ENCODE measurements at regions not wholly inside any gene's neighbourhood (a gene's known extent, or its start where the extent isn't known, plus 50 kb on each side); places are given as distances from the start of the nearest gene placed in this dataset.
A peak's percentile ranks its signal among the peaks of the same experiment; 100 is the strongest.

DNA sequence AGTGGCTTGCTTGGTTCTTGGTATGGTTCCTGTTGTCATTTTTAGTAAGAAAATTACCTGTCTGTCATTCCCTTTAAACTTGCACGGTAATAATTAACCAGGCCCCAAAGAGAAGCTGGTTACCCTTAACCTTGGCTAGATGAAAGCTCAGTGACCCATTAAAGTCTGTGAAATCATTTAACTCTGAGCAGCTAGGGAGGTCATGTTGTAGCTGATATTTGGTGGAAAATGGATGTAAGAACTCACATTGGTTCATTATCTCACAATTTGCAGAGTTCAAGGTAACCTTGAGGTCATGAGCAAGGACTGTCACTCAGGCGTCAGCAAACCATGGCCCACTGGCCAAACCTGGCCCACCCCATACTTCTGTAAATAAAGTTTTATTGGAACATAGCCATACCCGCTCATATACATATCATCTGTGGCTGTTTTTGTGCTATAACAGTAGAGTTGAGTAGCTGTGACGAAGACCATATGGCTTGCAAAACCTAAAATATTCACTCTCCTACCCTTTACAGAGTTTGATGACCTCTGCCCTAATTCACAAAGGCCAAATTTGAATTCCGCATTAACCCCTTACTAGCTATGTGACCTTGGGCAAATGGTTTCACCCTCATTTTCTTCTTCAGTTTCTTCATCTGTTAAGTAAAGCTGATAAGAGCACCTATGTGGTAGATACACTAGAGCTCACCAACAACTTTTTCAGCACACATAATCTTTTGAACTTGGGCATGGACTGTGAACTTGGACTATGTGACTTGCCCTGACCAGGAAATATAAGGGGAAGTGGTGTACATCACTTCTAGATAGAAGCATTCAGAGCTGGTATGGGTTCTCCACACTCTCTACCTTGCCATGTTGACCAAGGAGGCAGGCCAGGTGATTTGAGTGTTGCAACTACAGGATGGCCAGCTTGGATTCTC, 61.5 kb upstream of the CPEB4 start (continued):
- TF ChIP-seq, protein P1, sequence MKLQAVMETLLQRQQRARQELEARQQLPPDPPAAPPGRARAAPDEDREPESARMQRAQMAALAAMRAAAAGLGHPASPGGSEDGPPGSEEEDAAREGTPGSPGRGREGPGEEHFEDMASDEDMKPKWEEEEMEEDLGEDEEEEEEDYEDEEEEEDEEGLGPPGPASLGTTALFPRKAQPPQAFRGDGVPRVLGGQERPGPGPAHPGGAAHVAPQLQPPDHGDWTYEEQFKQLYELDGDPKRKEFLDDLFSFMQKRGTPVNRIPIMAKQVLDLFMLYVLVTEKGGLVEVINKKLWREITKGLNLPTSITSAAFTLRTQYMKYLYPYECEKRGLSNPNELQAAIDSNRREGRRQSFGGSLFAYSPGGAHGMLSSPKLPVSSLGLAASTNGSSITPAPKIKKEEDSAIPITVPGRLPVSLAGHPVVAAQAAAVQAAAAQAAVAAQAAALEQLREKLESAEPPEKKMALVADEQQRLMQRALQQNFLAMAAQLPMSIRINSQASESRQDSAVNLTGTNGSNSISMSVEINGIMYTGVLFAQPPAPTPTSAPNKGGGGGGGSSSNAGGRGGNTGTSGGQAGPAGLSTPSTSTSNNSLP (IDR thresholded peaks at IDR 0.05; ENCODE audit: low read depth, low read length), result no peak; the same call in 1 of the 2 replicates
- TF ChIP-seq, protein P2, sequence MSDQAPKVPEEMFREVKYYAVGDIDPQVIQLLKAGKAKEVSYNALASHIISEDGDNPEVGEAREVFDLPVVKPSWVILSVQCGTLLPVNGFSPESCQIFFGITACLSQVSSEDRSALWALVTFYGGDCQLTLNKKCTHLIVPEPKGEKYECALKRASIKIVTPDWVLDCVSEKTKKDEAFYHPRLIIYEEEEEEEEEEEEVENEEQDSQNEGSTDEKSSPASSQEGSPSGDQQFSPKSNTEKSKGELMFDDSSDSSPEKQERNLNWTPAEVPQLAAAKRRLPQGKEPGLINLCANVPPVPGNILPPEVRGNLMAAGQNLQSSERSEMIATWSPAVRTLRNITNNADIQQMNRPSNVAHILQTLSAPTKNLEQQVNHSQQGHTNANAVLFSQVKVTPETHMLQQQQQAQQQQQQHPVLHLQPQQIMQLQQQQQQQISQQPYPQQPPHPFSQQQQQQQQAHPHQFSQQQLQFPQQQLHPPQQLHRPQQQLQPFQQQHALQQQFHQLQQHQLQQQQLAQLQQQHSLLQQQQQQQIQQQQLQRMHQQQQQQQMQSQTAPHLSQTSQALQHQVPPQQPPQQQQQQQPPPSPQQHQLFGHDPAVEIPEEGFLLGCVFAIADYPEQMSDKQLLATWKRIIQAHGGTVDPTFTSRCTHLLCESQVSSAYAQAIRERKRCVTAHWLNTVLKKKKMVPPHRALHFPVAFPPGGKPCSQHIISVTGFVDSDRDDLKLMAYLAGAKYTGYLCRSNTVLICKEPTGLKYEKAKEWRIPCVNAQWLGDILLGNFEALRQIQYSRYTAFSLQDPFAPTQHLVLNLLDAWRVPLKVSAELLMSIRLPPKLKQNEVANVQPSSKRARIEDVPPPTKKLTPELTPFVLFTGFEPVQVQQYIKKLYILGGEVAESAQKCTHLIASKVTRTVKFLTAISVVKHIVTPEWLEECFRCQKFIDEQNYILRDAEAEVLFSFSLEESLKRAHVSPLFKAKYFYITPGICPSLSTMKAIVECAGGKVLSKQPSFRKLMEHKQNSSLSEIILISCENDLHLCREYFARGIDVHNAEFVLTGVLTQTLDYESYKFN (CRISPR knock-in tag; conservative IDR thresholded peaks at IDR 0.05), result peak; percentile 75
- TF ChIP-seq, protein P3, sequence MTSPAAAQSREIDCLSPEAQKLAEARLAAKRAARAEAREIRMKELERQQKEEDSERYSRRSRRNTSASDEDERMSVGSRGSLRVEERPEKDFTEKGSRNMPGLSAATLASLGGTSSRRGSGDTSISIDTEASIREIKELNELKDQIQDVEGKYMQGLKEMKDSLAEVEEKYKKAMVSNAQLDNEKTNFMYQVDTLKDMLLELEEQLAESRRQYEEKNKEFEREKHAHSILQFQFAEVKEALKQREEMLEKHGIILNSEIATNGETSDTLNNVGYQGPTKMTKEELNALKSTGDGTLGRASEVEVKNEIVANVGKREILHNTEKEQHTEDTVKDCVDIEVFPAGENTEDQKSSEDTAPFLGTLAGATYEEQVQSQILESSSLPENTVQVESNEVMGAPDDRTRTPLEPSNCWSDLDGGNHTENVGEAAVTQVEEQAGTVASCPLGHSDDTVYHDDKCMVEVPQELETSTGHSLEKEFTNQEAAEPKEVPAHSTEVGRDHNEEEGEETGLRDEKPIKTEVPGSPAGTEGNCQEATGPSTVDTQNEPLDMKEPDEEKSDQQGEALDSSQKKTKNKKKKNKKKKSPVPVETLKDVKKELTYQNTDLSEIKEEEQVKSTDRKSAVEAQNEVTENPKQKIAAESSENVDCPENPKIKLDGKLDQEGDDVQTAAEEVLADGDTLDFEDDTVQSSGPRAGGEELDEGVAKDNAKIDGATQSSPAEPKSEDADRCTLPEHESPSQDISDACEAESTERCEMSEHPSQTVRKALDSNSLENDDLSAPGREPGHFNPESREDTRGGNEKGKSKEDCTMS (CRISPR knock-in tag; conservative IDR thresholded peaks at IDR 0.05), result no peak
- no peak for TF ChIP-seq RAD51 (IDR thresholded peaks at IDR 0.05; ENCODE audit: borderline replicate concordance)
- no peak for TF ChIP-seq HMG20B (CRISPR knock-in tag; conservative IDR thresholded peaks at IDR 0.05)
- TF ChIP-seq, protein P4, sequence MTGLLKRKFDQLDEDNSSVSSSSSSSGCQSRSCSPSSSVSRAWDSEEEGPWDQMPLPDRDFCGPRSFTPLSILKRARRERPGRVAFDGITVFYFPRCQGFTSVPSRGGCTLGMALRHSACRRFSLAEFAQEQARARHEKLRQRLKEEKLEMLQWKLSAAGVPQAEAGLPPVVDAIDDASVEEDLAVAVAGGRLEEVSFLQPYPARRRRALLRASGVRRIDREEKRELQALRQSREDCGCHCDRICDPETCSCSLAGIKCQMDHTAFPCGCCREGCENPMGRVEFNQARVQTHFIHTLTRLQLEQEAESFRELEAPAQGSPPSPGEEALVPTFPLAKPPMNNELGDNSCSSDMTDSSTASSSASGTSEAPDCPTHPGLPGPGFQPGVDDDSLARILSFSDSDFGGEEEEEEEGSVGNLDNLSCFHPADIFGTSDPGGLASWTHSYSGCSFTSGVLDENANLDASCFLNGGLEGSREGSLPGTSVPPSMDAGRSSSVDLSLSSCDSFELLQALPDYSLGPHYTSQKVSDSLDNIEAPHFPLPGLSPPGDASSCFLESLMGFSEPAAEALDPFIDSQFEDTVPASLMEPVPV (CRISPR knock-in tag; IDR thresholded peaks at IDR 0.05), result no peak
- no peak for TF ChIP-seq ZNF546 (CRISPR knock-in tag; conservative IDR thresholded peaks at IDR 0.05)
- TF ChIP-seq, protein P5, sequence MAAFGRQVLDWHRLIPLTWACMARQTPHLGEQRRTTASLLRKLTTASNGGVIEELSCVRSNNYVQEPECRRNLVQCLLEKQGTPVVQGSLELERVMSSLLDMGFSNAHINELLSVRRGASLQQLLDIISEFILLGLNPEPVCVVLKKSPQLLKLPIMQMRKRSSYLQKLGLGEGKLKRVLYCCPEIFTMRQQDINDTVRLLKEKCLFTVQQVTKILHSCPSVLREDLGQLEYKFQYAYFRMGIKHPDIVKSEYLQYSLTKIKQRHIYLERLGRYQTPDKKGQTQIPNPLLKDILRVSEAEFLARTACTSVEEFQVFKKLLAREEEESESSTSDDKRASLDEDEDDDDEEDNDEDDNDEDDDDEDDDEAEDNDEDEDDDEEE (CRISPR knock-in tag; IDR thresholded peaks at IDR 0.05), result no peak
- no peak for TF ChIP-seq MAFK (conservative IDR thresholded peaks at IDR 0.05 in 1 of 2, IDR thresholded peaks at IDR 0.05 in 1 of 2; ENCODE audit: low read length in 2 of 2)
- no peak for TF ChIP-seq ZNF230 (CRISPR knock-in tag; IDR thresholded peaks at IDR 0.05)
- TF ChIP-seq EZH2 (conservative IDR thresholded peaks at IDR 0.05; ENCODE audit: low read depth, low read length), result no peak
- no peak for TF ChIP-seq SP140L (CRISPR knock-in tag; IDR thresholded peaks at IDR 0.05; ENCODE audit: borderline replicate concordance)
- TF ChIP-seq ZNF605 (CRISPR knock-in tag; IDR thresholded peaks at IDR 0.05), result peak; percentile 45; the same call in 1 of the 2 replicates
- no peak for TF ChIP-seq ZFP41 (CRISPR knock-in tag; IDR thresholded peaks at IDR 0.05; ENCODE audit: borderline replicate concordance)
- TF ChIP-seq SKI (IDR thresholded peaks at IDR 0.05; ENCODE audit: partially characterized antibody), result peak; percentile 88
- 0 out of 2 replicates have a peak, but pooled peaks have one; percentile 40 for TF ChIP-seq CHD4 (IDR thresholded peaks at IDR 0.05; ENCODE audit: borderline replicate concordance, low read length)

Measured in HepG2 (cell line).